COR-L47 (cell line): ENCODE measurements at regions not wholly inside any gene's neighbourhood (a gene's known extent, or its start where the extent isn't known, plus 50 kb on each side); places are given as distances from the start of the nearest gene placed in this dataset.

Experiments
- DNase-seq: peaks from one replicate; lab custom pipeline; 2025; lab: John Stamatoyannopoulos, UW

GRCh38 chr4:56757821-56758411, 63.6 kb downstream of the SPINK2 start:
- DNase-seq = no peak

- no peak for DNase-seq
These were observed 64.2 kb downstream of the SPINK2 start for GRCh38 chr4:56757261-56757746.

GRCh38 chr4:56755901-56756300, 65.6 kb downstream of the SPINK2 start:
- DNase-seq = peak; percentile 39

GRCh38 chr4:56752985-56753384, 68.5 kb downstream of the SPINK2 start:
- no peak for DNase-seq

- no peak for DNase-seq
These were observed 69.1 kb upstream of the HOPX start for GRCh38 chr4:56750231-56750630.

GRCh38 chr4:56748271-56748670, 67.2 kb upstream of the HOPX start:
- DNase-seq = no peak

- no peak for DNase-seq
These were observed 65.5 kb upstream of the HOPX start for GRCh38 chr4:56746639-56747038.

GRCh38 chr4:56745042-56745441, 63.9 kb upstream of the HOPX start:
- no peak for DNase-seq

GRCh38 chr4:56744030-56744429, 62.9 kb upstream of the HOPX start:
- no peak for DNase-seq

GRCh38 chr4:56743550-56743949, 62.5 kb upstream of the HOPX start:
- DNase-seq = peak; percentile 11

GRCh38 chr4:56742080-56742871, 61.2 kb upstream of the HOPX start:
- DNase-seq = no peak

GRCh38 chr4:56741595-56741994, 60.5 kb upstream of the HOPX start:
- DNase-seq = no peak

GRCh38 chr4:56739066-56739777, 58.1 kb upstream of the HOPX start:
- DNase-seq = no peak

GRCh38 chr4:56737666-56738065, 56.6 kb upstream of the HOPX start:
- no peak for DNase-seq

GRCh38 chr4:56733352-56733751, 52.3 kb upstream of the HOPX start:
- DNase-seq = no peak

GRCh38 chr4:56732301-56732700, 51.2 kb upstream of the HOPX start:
- DNase-seq = no peak

- no peak for DNase-seq
These were observed 50.8 kb upstream of the HOPX start for GRCh38 chr4:56731857-56732256.
